ENCODE measurements at regions not wholly inside any gene's neighbourhood (a gene's known extent, or its start where the extent isn't known, plus 50 kb on each side); places are given as distances from the start of the nearest gene placed in this dataset.

GRCh38 chr1:232378266-232379062 is 251.5 kb downstream of the SIPA1L2 start:
- POLR2A ChIA-PET = no interaction called here
- H3K4me3 Mint-ChIP-seq = no peak overlapping the region
- no peaks in the 10 kb centered on the region for H3K9me3 ChIP-seq (ENCODE audit: low read length)

GRCh38 chr1:232377494-232377770 is 252.5 kb downstream of the SIPA1L2 start:
- H3K27ac Mint-ChIP-seq = no peak overlapping the region
- Histone ChIP-seq H3K36me3 (ENCODE audit: insufficient read depth, low read length) (no peaks in the 10 kb centered on the region), H3K4me3 (ENCODE audit: low read length) (no peak overlapping the region), H3K27me3 (ENCODE audit: insufficient read depth, low read length, poor library complexity, severe bottlenecking) (no peaks in the 10 kb centered on the region), H3K27ac (ENCODE audit: low read depth, low read length) (no peak overlapping the region), H3K4me1 (ENCODE audit: insufficient read depth, low read length) (no peaks in the 10 kb centered on the region), H3K9me3 (ENCODE audit: low read length) (no peaks in the 10 kb centered on the region)
- CTCF ChIA-PET = no interaction called here
- H3K4me1 Mint-ChIP-seq = no peaks in the 10 kb centered on the region
- peaks cover 2 to 6% of the 10 kb centered on the region in 2 donors for H3K27me3 Mint-ChIP-seq
- H3K4me3 Mint-ChIP-seq = no peak overlapping the region
- POLR2A ChIA-PET = no interaction called here
- no peaks in the 10 kb centered on the region for H3K36me3 Mint-ChIP-seq
- no peaks in the 10 kb centered on the region for H3K9me3 Mint-ChIP-seq
- no peak for DNase-seq

More at GRCh38 chr1:232378266-232379062, 251.5 kb downstream of the SIPA1L2 start:
- Histone ChIP-seq H3K36me3 (ENCODE audit: insufficient read depth, low read length) (no peaks in the 10 kb centered on the region), H3K4me3 (ENCODE audit: low read length) (no peak overlapping the region), H3K4me1 (ENCODE audit: insufficient read depth, low read length) (no peaks in the 10 kb centered on the region), H3K27me3 (ENCODE audit: insufficient read depth, low read length, poor library complexity, severe bottlenecking) (no peaks in the 10 kb centered on the region), H3K27ac (ENCODE audit: low read depth, low read length) (no peak overlapping the region)
- Mint-ChIP-seq H3K36me3 (no peaks in the 10 kb centered on the region), H3K27ac (no peak overlapping the region), H3K9me3 (no peaks in the 10 kb centered on the region), H3K27me3 (peaks cover 2 to 6% of the 10 kb centered on the region in 2 donors), H3K4me1 (no peaks in the 10 kb centered on the region)
- CTCF ChIA-PET = no interaction called here
- DNase-seq = no peak

GRCh38 chr1:232376632-232377493 is 253.1 kb downstream of the SIPA1L2 start:
- CTCF ChIA-PET = no interaction called here
- no peak for DNase-seq

GRCh38 chr1:232372841-232373440 is 257.0 kb downstream of the SIPA1L2 start:
- no peak for DNase-seq
- Histone ChIP-seq H3K27ac (ENCODE audit: low read depth, low read length) (no peak overlapping the region), H3K9me3 (ENCODE audit: low read length) (no peaks in the 10 kb centered on the region), H3K27me3 (ENCODE audit: insufficient read depth, low read length, poor library complexity, severe bottlenecking) (no peaks in the 10 kb centered on the region), H3K36me3 (ENCODE audit: insufficient read depth, low read length) (no peaks in the 10 kb centered on the region), H3K4me3 (ENCODE audit: low read length) (no peak overlapping the region), H3K4me1 (ENCODE audit: insufficient read depth, low read length) (no peaks in the 10 kb centered on the region)
- Mint-ChIP-seq H3K9me3 (no peaks in the 10 kb centered on the region), H3K36me3 (no peaks in the 10 kb centered on the region), H3K27me3 (no peaks in the 10 kb centered on the region), H3K27ac (no peak overlapping the region), H3K4me1 (no peaks in the 10 kb centered on the region), H3K4me3 (no peak overlapping the region)
- CTCF ChIA-PET = no interaction called here
- POLR2A ChIA-PET = no interaction called here

More at GRCh38 chr1:232376632-232377493, 253.1 kb downstream of the SIPA1L2 start:
- no peak overlapping the region for H3K27ac Mint-ChIP-seq
- no peak overlapping the region for H3K4me3 ChIP-seq (ENCODE audit: low read length)
- no peaks in the 10 kb centered on the region for H3K9me3 Mint-ChIP-seq
- H3K36me3 ChIP-seq (ENCODE audit: insufficient read depth, low read length) = no peaks in the 10 kb centered on the region
- no peak overlapping the region for H3K4me3 Mint-ChIP-seq
- POLR2A ChIA-PET = no interaction called here
- peaks cover 2 to 5% of the 10 kb centered on the region in 2 donors for H3K27me3 Mint-ChIP-seq
- no peaks in the 10 kb centered on the region for H3K4me1 Mint-ChIP-seq
- H3K36me3 Mint-ChIP-seq = no peaks in the 10 kb centered on the region
- H3K27ac ChIP-seq (ENCODE audit: low read depth, low read length) = no peak overlapping the region
- H3K4me1 ChIP-seq (ENCODE audit: insufficient read depth, low read length) = no peaks in the 10 kb centered on the region
- H3K27me3 ChIP-seq (ENCODE audit: insufficient read depth, low read length, poor library complexity, severe bottlenecking) = no peaks in the 10 kb centered on the region
- no peaks in the 10 kb centered on the region for H3K9me3 ChIP-seq (ENCODE audit: low read length)

DNA sequence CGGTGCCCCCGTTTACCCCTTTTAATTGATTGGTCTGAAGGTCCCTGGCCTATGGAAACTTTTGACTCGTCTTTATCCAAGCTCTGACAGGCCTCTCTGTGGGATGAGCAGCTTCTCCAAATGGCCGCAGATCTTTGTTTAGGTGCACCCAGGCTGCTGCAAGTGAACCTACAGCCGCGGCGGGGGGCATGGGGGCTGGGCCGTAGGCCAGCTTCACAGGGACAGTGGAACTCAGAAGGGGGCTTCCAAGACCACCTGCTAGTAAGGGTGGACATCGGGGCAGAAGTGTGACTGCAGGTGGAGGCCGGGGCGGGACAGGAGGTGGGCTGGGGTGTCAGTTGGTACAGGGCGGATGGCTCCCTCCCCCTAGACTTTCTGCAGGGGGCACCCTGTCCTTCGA is 257.5 kb downstream of the SIPA1L2 start:
- H3K9me3 Mint-ChIP-seq = no peaks in the 10 kb centered on the region
- no peaks in the 10 kb centered on the region for H3K4me1 Mint-ChIP-seq
- POLR2A ChIA-PET = no interaction called here
- DNase-seq = no peak
- H3K4me3 ChIP-seq (ENCODE audit: low read length) = no peak overlapping the region
- H3K4me1 ChIP-seq (ENCODE audit: insufficient read depth, low read length) = no peaks in the 10 kb centered on the region
- CTCF ChIA-PET = no interaction called here
- H3K27me3 ChIP-seq (ENCODE audit: insufficient read depth, low read length, poor library complexity, severe bottlenecking) = no peaks in the 10 kb centered on the region
- no peak overlapping the region for H3K27ac ChIP-seq (ENCODE audit: low read depth, low read length)
- no peak overlapping the region for H3K4me3 Mint-ChIP-seq
- peak overlapping the region in 1 of 8 donors; percentile 50 for H3K27ac Mint-ChIP-seq
- H3K9me3 ChIP-seq (ENCODE audit: low read length) = no peaks in the 10 kb centered on the region
- H3K27me3 Mint-ChIP-seq = no peaks in the 10 kb centered on the region
- H3K36me3 ChIP-seq (ENCODE audit: insufficient read depth, low read length) = no peaks in the 10 kb centered on the region
- no peaks in the 10 kb centered on the region for H3K36me3 Mint-ChIP-seq

GRCh38 chr1:232369451-232370296 is 260.3 kb downstream of the SIPA1L2 start:
- Mint-ChIP-seq H3K9me3 (no peaks in the 10 kb centered on the region), H3K4me1 (no peaks in the 10 kb centered on the region), H3K27me3 (peaks cover 1 to 5% of the 10 kb centered on the region in 2 donors), H3K4me3 (peak overlapping the region in 1 of 7 donors; percentile 37), H3K36me3 (no peaks in the 10 kb centered on the region), H3K27ac (peak overlapping the region in 1 of 8 donors; percentile 88)
- CTCF ChIA-PET = no interaction called here
- H3K36me3 ChIP-seq (ENCODE audit: insufficient read depth, low read length) = no peaks in the 10 kb centered on the region
- H3K27me3 ChIP-seq (ENCODE audit: insufficient read depth, low read length, poor library complexity, severe bottlenecking) = no peaks in the 10 kb centered on the region
- H3K27ac ChIP-seq (ENCODE audit: low read depth, low read length) = no peak overlapping the region
- POLR2A ChIA-PET = no interaction called here
- no peaks in the 10 kb centered on the region for H3K4me1 ChIP-seq (ENCODE audit: insufficient read depth, low read length)
- H3K9me3 ChIP-seq (ENCODE audit: low read length) = no peaks in the 10 kb centered on the region
- no peak overlapping the region for H3K4me3 ChIP-seq (ENCODE audit: low read length)
- DNase-seq = no peak

DNA sequence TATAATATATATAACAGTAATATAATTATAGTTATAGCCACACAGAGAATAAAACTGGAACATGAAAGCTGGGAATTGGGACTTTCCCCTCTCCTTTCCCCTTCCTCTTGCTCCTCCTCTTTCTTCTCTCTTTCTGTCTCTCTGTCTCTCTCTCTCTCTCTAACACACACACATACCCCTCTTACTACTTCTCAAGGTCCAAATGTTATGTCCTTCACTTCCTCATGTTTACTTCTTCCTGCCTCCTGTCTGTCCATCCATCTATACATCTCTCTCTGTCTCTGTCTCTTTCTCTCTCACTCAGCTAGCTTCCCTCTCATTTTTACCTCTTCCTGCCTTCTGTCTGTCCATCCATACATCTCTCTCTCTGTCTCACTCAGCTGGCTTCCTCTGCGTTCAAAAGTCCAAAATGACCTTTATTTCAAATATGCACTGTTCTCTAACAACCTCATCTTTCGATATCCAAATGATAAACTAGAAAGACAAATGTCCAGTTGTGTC is 261.1 kb downstream of the SIPA1L2 start:
- Mint-ChIP-seq H3K9me3 (no peaks in the 10 kb centered on the region), H3K27ac (peak overlapping the region in 1 of 8 donors; percentile 0), H3K4me3 (no peak overlapping the region), H3K27me3 (peaks cover 1 to 5% of the 10 kb centered on the region in 2 donors), H3K36me3 (no peaks in the 10 kb centered on the region), H3K4me1 (no peaks in the 10 kb centered on the region)
- Histone ChIP-seq H3K27ac (ENCODE audit: low read depth, low read length) (no peak overlapping the region), H3K4me1 (ENCODE audit: insufficient read depth, low read length) (no peaks in the 10 kb centered on the region), H3K36me3 (ENCODE audit: insufficient read depth, low read length) (no peaks in the 10 kb centered on the region), H3K4me3 (ENCODE audit: low read length) (no peak overlapping the region), H3K9me3 (ENCODE audit: low read length) (no peaks in the 10 kb centered on the region), H3K27me3 (ENCODE audit: insufficient read depth, low read length, poor library complexity, severe bottlenecking) (no peaks in the 10 kb centered on the region)
- CTCF ChIA-PET = no interaction called here
- no peak for DNase-seq
- POLR2A ChIA-PET = no interaction called here

Data from CD8-positive, alpha-beta memory T cell (primary cell).